Lower lobe of right lung (tissue), 2 donors: ENCODE measurements at regions not wholly inside any gene's neighbourhood (a gene's known extent, or its start where the extent isn't known, plus 50 kb on each side); places are given as distances from the start of the nearest gene placed in this dataset.

ENCODE experiments used
- ATAC-seq, 2 donors: fragments of 200-7000 bp; cut with Tn5 transposase; one replicate each; pipeline ENCODE4 v1.9.1; 2020 to 2022; ENCODE audit warnings: mild to moderate bottlenecking in 2 of 2, moderate library complexity in 2 of 2
- DNase-seq: peaks from one replicate; pipeline ENCODE4 v3.0.0-alpha.2; 2020
- H3K27ac ChIP-seq: fragments of 200-600 bp; one replicate; pipeline ENCODE4 v1.8.0; 2022
- H3K27me3 ChIP-seq: fragments of 200-600 bp; one replicate; pipeline ENCODE4 v1.8.0; 2022; ENCODE audit warnings: low read depth
- H3K36me3 ChIP-seq: fragments of 200-600 bp; one replicate; pipeline ENCODE4 v1.8.0; 2022; ENCODE audit warnings: mild to moderate bottlenecking
- H3K4me1 ChIP-seq: fragments of 200-600 bp; one replicate; pipeline ENCODE4 v1.8.0; 2022
- H3K4me3 ChIP-seq: fragments of 200-600 bp; one replicate; pipeline ENCODE4 v1.8.0; 2022; ENCODE audit warnings: mild to moderate bottlenecking
- H3K9me3 ChIP-seq: fragments of 200-600 bp; one replicate; pipeline ENCODE4 v1.8.0; 2022
- intact Hi-C: fragments of 100-400 bp; cut with DNase I; formaldehyde crosslinking; loops from one replicate; pipeline ENCODE4 v1.11.0; 2022
- TF ChIP-seq, protein P1 (sequence below): fragments of 200-600 bp; IDR thresholded peaks from one replicate; pipeline ENCODE4 v1.8.0; 2022; ENCODE audit warnings: antibody characterized with exemption, mild to moderate bottlenecking
- donor health status: DM: no; HTN: yes; CAD: no; lungs with severe emphysema.

DNA sequence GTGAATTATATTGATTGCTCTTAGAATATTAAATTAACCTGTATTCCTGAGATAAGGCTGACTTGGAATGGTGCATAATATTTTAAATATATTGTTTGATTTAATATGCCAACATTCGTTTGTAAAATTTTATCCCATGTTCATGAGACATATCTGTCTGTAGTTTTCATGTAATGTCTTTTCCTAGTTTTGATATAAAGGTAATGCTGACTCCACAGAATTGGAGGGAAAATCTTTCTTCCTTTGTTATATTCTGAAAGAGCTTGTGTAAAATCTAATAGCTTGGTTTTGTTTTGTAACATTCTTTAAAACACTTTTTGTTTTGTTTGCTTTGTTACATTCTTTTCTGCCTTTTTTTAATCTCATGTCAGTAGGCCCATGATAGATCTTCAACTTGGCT lies 657.0 kb downstream of the DNAJB9 start:
- H3K4me1 ChIP-seq: no peaks in the 10 kb centered on the region
- no peak overlapping the region for H3K4me3 ChIP-seq
- intact Hi-C loops: no loop called here
- no peak for ATAC-seq
- H3K27ac ChIP-seq: no peak overlapping the region
- DNase-seq: no peak
- H3K27me3 ChIP-seq: no peaks in the 10 kb centered on the region
- H3K9me3 ChIP-seq: no peaks in the 10 kb centered on the region
- no peaks in the 10 kb centered on the region for H3K36me3 ChIP-seq
- TF ChIP-seq, protein P1, sequence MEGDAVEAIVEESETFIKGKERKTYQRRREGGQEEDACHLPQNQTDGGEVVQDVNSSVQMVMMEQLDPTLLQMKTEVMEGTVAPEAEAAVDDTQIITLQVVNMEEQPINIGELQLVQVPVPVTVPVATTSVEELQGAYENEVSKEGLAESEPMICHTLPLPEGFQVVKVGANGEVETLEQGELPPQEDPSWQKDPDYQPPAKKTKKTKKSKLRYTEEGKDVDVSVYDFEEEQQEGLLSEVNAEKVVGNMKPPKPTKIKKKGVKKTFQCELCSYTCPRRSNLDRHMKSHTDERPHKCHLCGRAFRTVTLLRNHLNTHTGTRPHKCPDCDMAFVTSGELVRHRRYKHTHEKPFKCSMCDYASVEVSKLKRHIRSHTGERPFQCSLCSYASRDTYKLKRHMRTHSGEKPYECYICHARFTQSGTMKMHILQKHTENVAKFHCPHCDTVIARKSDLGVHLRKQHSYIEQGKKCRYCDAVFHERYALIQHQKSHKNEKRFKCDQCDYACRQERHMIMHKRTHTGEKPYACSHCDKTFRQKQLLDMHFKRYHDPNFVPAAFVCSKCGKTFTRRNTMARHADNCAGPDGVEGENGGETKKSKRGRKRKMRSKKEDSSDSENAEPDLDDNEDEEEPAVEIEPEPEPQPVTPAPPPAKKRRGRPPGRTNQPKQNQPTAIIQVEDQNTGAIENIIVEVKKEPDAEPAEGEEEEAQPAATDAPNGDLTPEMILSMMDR: no peak

DNA sequence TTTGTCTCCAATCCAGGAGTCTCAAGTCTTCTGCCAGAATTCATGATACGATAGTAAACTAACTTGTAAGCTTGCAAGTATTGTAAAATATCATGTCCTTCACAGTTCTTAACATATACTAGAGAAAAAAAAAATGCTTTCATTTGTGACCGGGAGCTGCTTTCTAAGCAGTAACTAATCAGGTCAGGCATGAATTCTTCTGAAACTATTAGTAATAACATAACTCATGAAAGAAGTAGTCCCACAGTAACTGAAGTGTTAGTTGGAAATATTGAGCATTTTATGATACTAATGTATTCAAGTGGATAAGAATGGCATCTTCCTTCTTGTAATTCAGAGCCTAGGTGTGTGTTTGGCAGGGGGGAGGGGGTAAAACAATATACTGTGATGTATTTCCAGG lies 665.6 kb downstream of the DNAJB9 start:
- TF ChIP-seq, protein P1: no peak
- intact Hi-C loops: no loop called here
- H3K27ac ChIP-seq: no peak overlapping the region

DNA sequence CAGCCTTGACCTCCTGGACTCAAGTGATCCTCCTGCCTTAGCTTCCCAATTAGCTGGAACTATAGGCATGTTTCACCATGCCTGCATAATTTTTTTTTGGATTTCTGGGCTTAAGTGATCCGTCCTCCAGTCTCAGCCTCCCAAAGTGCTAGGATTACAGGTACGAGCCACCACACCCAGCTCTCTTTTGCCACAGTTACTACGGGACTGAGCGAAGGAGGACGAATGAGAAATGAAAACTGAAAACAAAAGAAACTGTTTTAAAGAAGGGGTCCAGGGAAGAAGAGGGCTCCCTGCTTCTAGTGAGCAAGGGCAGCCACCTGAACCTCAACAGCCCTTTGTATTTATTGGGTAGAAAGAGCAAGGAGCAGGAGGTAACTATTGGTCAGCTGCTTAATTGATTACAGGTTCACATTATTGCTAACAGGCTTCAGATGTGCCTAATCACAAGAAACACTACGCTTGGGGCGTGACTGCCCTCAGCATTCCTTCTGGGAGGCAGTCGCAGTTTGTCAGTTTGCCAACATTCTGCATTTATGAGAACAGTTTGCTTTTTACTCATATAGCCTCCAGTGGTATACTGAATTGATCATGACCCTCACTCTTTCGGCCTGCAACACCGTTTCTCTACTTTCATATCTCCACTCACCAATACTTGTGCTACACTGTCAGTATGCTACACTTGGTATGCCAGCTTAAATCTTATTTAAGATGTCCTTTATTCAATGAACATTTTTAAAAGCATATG lies 676.8 kb downstream of the DNAJB9 start:
- TF ChIP-seq, protein P1: no peak
- no peaks in the 10 kb centered on the region for H3K9me3 ChIP-seq
- H3K4me1 ChIP-seq: no peaks in the 10 kb centered on the region
- no peaks in the 10 kb centered on the region for H3K27me3 ChIP-seq
- no peak overlapping the region for H3K27ac ChIP-seq
- H3K4me3 ChIP-seq: no peak overlapping the region
- ATAC-seq: peak in 1 of 2 donors; percentile 65
- no peaks in the 10 kb centered on the region for H3K36me3 ChIP-seq
- intact Hi-C loops: no loop called here
- DNase-seq: no peak

More for the DNA sequence above, 665.6 kb downstream of the DNAJB9 start:
- ATAC-seq (no peak), DNase-seq (no peak)
- Histone ChIP-seq H3K36me3 (no peaks in the 10 kb centered on the region), H3K4me1 (no peaks in the 10 kb centered on the region), H3K9me3 (no peaks in the 10 kb centered on the region), H3K4me3 (no peak overlapping the region), H3K27me3 (no peaks in the 10 kb centered on the region)

DNA sequence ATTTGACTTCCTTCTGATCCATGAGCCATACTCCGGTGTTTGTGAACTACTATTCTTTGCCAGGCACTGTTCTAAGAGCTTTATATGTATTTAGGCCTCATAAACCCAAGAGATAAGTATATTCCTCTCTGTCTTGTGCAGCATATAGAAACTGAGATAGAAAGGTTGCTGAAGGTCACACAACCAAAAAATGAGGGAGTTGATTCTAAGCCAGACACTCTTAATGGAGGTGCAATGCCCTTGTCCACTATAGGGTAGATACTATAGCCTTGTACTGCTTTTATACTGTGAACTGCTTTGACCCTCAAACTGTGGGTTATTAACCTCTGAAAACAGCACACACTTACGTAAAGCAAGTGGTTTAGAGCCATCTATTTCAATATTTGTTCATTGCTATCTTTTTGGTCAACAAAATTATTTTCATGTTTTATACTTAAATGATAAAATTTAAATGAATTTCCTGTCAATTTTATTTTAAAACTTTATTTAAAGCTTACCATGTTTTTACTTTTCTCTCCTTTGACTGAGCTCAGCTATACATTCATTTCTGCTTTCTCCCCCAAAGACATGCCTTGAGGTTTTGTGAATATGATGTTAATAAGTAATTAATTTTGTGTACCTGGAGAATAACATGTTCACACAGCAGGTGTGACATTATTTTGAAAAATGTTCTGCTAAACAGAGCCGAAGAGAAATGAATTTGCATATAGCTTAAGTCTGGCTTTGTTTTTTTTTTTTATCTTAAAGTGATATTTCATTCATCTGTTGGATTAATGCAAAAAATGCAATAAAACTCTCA lies 687.3 kb downstream of the DNAJB9 start:
- Histone ChIP-seq H3K27me3 (no peaks in the 10 kb centered on the region), H3K27ac (no peak overlapping the region), H3K9me3 (no peaks in the 10 kb centered on the region), H3K4me3 (no peak overlapping the region), H3K36me3 (no peaks in the 10 kb centered on the region), H3K4me1 (no peaks in the 10 kb centered on the region)
- TF ChIP-seq, protein P1: no peak
- ATAC-seq (no peak), DNase-seq (no peak)
- intact Hi-C loops: no loop called here

DNA sequence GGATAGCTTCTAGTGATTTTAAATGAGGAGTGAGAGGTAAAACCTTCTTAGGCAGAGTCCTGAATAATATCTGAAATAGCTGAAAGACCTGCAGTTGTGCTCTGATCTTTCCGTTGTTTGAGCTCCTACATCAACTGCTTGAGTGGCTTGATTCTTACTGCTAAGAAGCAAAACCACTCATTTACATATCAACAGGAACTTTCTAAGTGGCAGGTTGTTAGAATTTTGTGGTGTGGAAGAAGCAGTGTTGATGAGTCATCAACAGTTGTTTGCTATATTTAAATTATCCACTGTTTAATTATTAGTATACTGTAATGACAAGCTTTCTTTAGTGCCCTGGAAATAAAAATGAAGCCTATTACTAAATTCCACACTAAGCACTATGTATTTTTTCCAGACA lies 689.5 kb downstream of the DNAJB9 start:
- Histone ChIP-seq H3K36me3 (no peaks in the 10 kb centered on the region), H3K4me1 (no peaks in the 10 kb centered on the region), H3K27ac (no peak overlapping the region), H3K9me3 (no peaks in the 10 kb centered on the region), H3K4me3 (no peak overlapping the region), H3K27me3 (no peaks in the 10 kb centered on the region)
- intact Hi-C loops: no loop called here
- TF ChIP-seq, protein P1: no peak
- DNase-seq (no peak), ATAC-seq (no peak)
